IMR-90 (cell line): ENCODE measurements at regions not wholly inside any gene's neighbourhood (a gene's known extent, or its start where the extent isn't known, plus 50 kb on each side); places are given as distances from the start of the nearest gene placed in this dataset.

Experiments
- ATAC-seq: fragments of 200-7000 bp; cut with Tn5 transposase; 2 replicates; pipeline ENCODE4 v1.9.1; 2020; ENCODE audit warnings: low read depth, mild to moderate bottlenecking, moderate library complexity
- BruUV-seq: library from RNA; stranded (reverse); fragments of 400-500 nt; replicated peaks from 2 replicates; lab custom pipeline; 2021; lab: Mats Ljungman, UMichigan
- CTCF ChIA-PET: fragments of 300-600 bp; formaldehyde crosslinking; extraction: SDS; loops from one replicate; lab custom pipeline; 2021; ENCODE audit warnings: antibody characterized with exemption; lab: Yijun Ruan, JAX
- POLR2A ChIA-PET: fragments of 300-600 bp; sonication (Branson Sonifier 250); formaldehyde crosslinking; loops from one replicate; lab custom pipeline; 2022; ENCODE audit warnings: antibody characterized with exemption; ENCODE audit not compliant: unreplicated experiment; lab: Charles Lee
- DNase-seq: peaks from one replicate; pipeline ENCODE4 v3.0.0; 2013
- H2AFZ ChIP-seq: replicated peaks from 2 replicates; pipeline ENCODE3; 2013; ENCODE audit warnings: low read length, mild to moderate bottlenecking; ENCODE audit not compliant: poor library complexity
- H2AK5ac ChIP-seq: 2 replicates; pipeline ENCODE4 v1.6.1; 2013; ENCODE audit warnings: low read depth, low read length, inconsistent platforms
- H2AK9ac ChIP-seq: replicated peaks from 2 replicates; pipeline ENCODE3; 2013; ENCODE audit warnings: mild to moderate bottlenecking, low read depth, low read length, moderate library complexity; ENCODE audit not compliant: poor library complexity
- H2BK120ac ChIP-seq: 2 replicates; pipeline ENCODE4 v1.6.1; 2013; ENCODE audit warnings: low read depth, low read length, inconsistent platforms
- H2BK15ac ChIP-seq: 3 replicates; pipeline ENCODE4 v1.6.1; 2013; ENCODE audit warnings: low read depth, low read length, inconsistent platforms
- H2BK20ac ChIP-seq: 2 replicates; pipeline ENCODE4 v1.6.1; 2013; ENCODE audit warnings: low read depth, mild to moderate bottlenecking, inconsistent platforms, low read length, moderate library complexity
- H2BK5ac ChIP-seq: 2 replicates; pipeline ENCODE4 v1.6.1; 2013; ENCODE audit warnings: mild to moderate bottlenecking, low read depth, low read length, inconsistent platforms; ENCODE audit not compliant: poor library complexity, severe bottlenecking
- H3K14ac ChIP-seq: replicated peaks from 2 replicates; pipeline ENCODE4 v1.6.1; 2013; ENCODE audit warnings: low read depth, low read length, inconsistent platforms
- H3K18ac ChIP-seq: 2 replicates; pipeline ENCODE4 v1.6.1; 2013; ENCODE audit warnings: low read depth, low read length, control low read depth
- H3K23ac ChIP-seq: 2 replicates; pipeline ENCODE4 v1.6.1; 2013; ENCODE audit warnings: low read depth, low read length, inconsistent platforms
- H3K27ac ChIP-seq: 2 replicates; pipeline ENCODE4 v1.5.1; 2013; ENCODE audit warnings: mild to moderate bottlenecking, control low read depth, low read length; ENCODE audit not compliant: insufficient read depth
- H3K27me3 ChIP-seq: 2 replicates; pipeline ENCODE4 v1.6.1; 2013; ENCODE audit warnings: low read length; ENCODE audit not compliant: control insufficient read depth, insufficient read depth
- H3K36me3 ChIP-seq: 2 replicates; pipeline ENCODE4 v1.6.1; 2013; ENCODE audit warnings: low read length, mixed read lengths; ENCODE audit not compliant: control insufficient read depth, insufficient read depth
- H3K4ac ChIP-seq: 2 replicates; pipeline ENCODE4 v1.6.1; 2013; ENCODE audit warnings: low read depth, low read length, inconsistent platforms
- H3K4me1 ChIP-seq: 2 replicates; pipeline ENCODE4 v1.6.1; 2013; ENCODE audit warnings: low read length, mixed read lengths; ENCODE audit not compliant: control insufficient read depth, insufficient read depth
- H3K4me2 ChIP-seq: 2 replicates; pipeline ENCODE4 v1.6.1; 2013; ENCODE audit warnings: low read depth, mild to moderate bottlenecking, control low read depth, low read length, moderate library complexity
- H3K4me3 ChIP-seq: 2 replicates; pipeline ENCODE4 v1.5.1; 2013; ENCODE audit warnings: low read depth, mild to moderate bottlenecking, control low read depth, low read length, moderate library complexity; ENCODE audit not compliant: insufficient read depth
- H3K56ac ChIP-seq: 2 replicates; pipeline ENCODE4 v1.6.1; 2013; ENCODE audit warnings: low read length, inconsistent platforms; ENCODE audit not compliant: insufficient read depth; ENCODE audit errors: extremely low read depth
- H3K79me1 ChIP-seq, 2 experiments: 2 replicates each; pipeline ENCODE4 v1.6.1; 2013; ENCODE audit warnings: low read length in 2 of 2, inconsistent platforms in 1 of 2, low read depth in 1 of 2
- H3K9ac ChIP-seq: 2 replicates; pipeline ENCODE4 v1.6.1; 2013; ENCODE audit warnings: low read depth, low read length, control low read depth
- H3K9me1 ChIP-seq: 2 replicates; pipeline ENCODE4 v1.6.1; 2013; ENCODE audit warnings: low read length, inconsistent platforms; ENCODE audit not compliant: insufficient read depth
- H3K9me3 ChIP-seq: 2 replicates; pipeline ENCODE4 v1.6.1; 2013; ENCODE audit warnings: low read length; ENCODE audit not compliant: control insufficient read depth, insufficient read depth
- H4K20me1 ChIP-seq: 2 replicates; pipeline ENCODE4 v1.6.1; 2013; ENCODE audit warnings: low read length, inconsistent platforms; ENCODE audit not compliant: insufficient read depth
- H4K5ac ChIP-seq: 2 replicates; pipeline ENCODE4 v1.6.1; 2013; ENCODE audit warnings: mild to moderate bottlenecking, low read depth, low read length, control low read depth
- H4K8ac ChIP-seq, 2 experiments: 2 replicates each; pipeline ENCODE4 v1.6.1; 2013; ENCODE audit warnings: low read depth in 2 of 2, low read length in 2 of 2, control low read depth in 1 of 2, inconsistent platforms in 1 of 2
- H4K91ac ChIP-seq: 2 replicates; pipeline ENCODE4 v1.6.1; 2013; ENCODE audit warnings: low read depth, low read length, inconsistent platforms; ENCODE audit not compliant: insufficient read depth
- BHLHE40 ChIP-seq: fragments of 150-350 bp; IDR thresholded peaks from 2 replicates; pipeline ENCODE4 v1.6.1; 2016; ENCODE audit warnings: mild to moderate bottlenecking, low read depth, low read length
- CEBPB ChIP-seq: IDR thresholded peaks from 2 replicates; pipeline ENCODE4 v1.6.1; 2012; ENCODE audit warnings: low read depth, low read length, improper control_type of control experiment
- CHD1 ChIP-seq: IDR thresholded peaks from 2 replicates; pipeline ENCODE4 v1.6.1; 2012; ENCODE audit warnings: low read depth, low read length, improper control_type of control experiment
- FOS ChIP-seq: fragments of 150-350 bp; IDR thresholded peaks from 2 replicates; pipeline ENCODE4 v1.6.1; 2016; ENCODE audit warnings: low read depth, low read length
- MAFK ChIP-seq: IDR thresholded peaks from 2 replicates; pipeline ENCODE4 v1.6.1; 2012; ENCODE audit warnings: low read depth, low read length, improper control_type of control experiment
- MAZ ChIP-seq: IDR thresholded peaks from 2 replicates; pipeline ENCODE4 v1.6.1; 2012; ENCODE audit warnings: low read depth, mild to moderate bottlenecking, low read length, improper control_type of control experiment, moderate library complexity, borderline replicate concordance
- MXI1 ChIP-seq: IDR thresholded peaks from 2 replicates; pipeline ENCODE4 v1.6.1; 2012; ENCODE audit warnings: low read depth, mild to moderate bottlenecking, low read length, moderate library complexity, borderline replicate concordance
- NFE2L2 ChIP-seq: fragments of 150-350 bp; IDR thresholded peaks from 2 replicates; pipeline ENCODE4 v1.6.1; 2016; ENCODE audit warnings: low read depth, mild to moderate bottlenecking, low read length
- POLR2A ChIP-seq: IDR thresholded peaks from 2 replicates; pipeline ENCODE4 v1.6.1; 2012; ENCODE audit warnings: mild to moderate bottlenecking, low read depth, low read length
- RAD21 ChIP-seq: IDR thresholded peaks from 2 replicates; pipeline ENCODE4 v1.6.1; 2012; ENCODE audit warnings: low read length, improper control_type of control experiment
- RCOR1 ChIP-seq: IDR thresholded peaks from 2 replicates; pipeline ENCODE4 v1.6.1; 2012; ENCODE audit warnings: mild to moderate bottlenecking, low read length, improper control_type of control experiment; ENCODE audit not compliant: insufficient replicate concordance
- RFX5 ChIP-seq: IDR thresholded peaks from 2 replicates; pipeline ENCODE4 v1.8.0; 2012; ENCODE audit warnings: low read depth, mild to moderate bottlenecking, low read length, moderate library complexity
- SMC3 ChIP-seq: fragments of 150-350 bp; IDR thresholded peaks from 2 replicates; pipeline ENCODE4 v1.6.1; 2016; ENCODE audit warnings: low read depth, mild to moderate bottlenecking, antibody characterized with exemption, low read length, moderate library complexity
- WGBS, 2 experiments: methylation state at CpG; one replicate each; pipeline versions ENCODE4 v1.1.5 to v1.1.7; 2013; ENCODE audit warnings: missing lambda C conversion rate in 2 of 2; ENCODE audit not compliant: insufficient read length in 1 of 2; ENCODE audit errors: extremely low coverage in 2 of 2; 5-methylcytosine and 5-hydroxymethylcytosine counted together
- dilution Hi-C: fragments of 300-500 bp; cut with HindIII; formaldehyde crosslinking; loops from one replicate; pipeline ENCODE4 v1.14.3; 2018; ENCODE audit warnings: low sequenced_read_pairs; ENCODE audit not compliant: unreplicated experiment
- in situ Hi-C: fragments of 300-500 bp; cut with MboI; formaldehyde crosslinking; loops from 3 replicates; pipeline ENCODE4 v1.14.3; 2019; ENCODE audit warnings: low sequenced_read_pairs, inconsistent platforms, mixed read lengths
- intact Hi-C: fragments of 100-400 bp; cut with micrococcal nuclease; formaldehyde crosslinking; loops from 2 replicates; pipeline ENCODE4 v1.10.0; 2022
- TF ChIP-seq, protein P1 (sequence below): conservative IDR thresholded peaks from 2 replicates; pipeline ENCODE4 v1.5.1; 2012; ENCODE audit warnings: mild to moderate bottlenecking, low read depth, low read length, improper control_type of control experiment
- TF ChIP-seq, protein P2 (sequence below): fragments of 150-350 bp; IDR thresholded peaks from 2 replicates; pipeline ENCODE4 v1.6.1; 2017; ENCODE audit warnings: mild to moderate bottlenecking, antibody characterized with exemption, low read length, low read depth
- TF ChIP-seq, protein P3 (sequence below): fragments of 150-350 bp; IDR thresholded peaks from 2 replicates; pipeline ENCODE4 v1.6.1; 2016; ENCODE audit warnings: low read depth, mild to moderate bottlenecking, low read length, moderate library complexity, borderline replicate concordance

DNA sequence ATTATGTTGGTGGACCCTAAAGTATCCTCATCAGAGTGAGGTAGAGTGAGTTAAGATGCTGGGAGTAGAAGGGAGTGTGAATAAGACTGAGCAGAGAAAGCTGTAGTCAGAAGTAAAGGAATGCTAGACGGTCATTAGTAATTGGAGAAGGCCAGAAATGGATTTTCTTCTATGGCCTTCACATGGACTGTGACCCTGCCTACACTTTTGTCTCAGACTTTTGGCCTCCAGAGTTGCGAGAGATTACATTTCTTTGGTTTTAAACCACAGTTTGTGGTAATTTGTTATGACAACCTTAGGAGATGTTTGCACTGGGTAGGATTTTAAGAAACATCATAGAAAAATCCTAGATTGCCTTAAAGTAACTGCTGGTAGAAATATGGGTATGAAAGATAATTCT is 1267.7 kb upstream of the TMEFF2 start:
- no peak overlapping the region for H2BK120ac ChIP-seq
- CTCF ChIA-PET, result no interaction called here
- H4K8ac ChIP-seq, result no peak overlapping the region
- no peak overlapping the region for H2BK20ac ChIP-seq
- no peaks in the 10 kb centered on the region for H4K20me1 ChIP-seq
- H3K79me1 ChIP-seq, result no peaks in the 10 kb centered on the region
- no peak overlapping the region for H3K23ac ChIP-seq
- no peak overlapping the region for H3K4me2 ChIP-seq
- no peak overlapping the region for H2AFZ ChIP-seq
- H3K27me3 ChIP-seq, result no peaks in the 10 kb centered on the region
- H3K4me3 ChIP-seq, result no peak overlapping the region
- no peak overlapping the region for H4K5ac ChIP-seq
- no TSS peak for BruUV-seq
- no peak overlapping the region for H4K91ac ChIP-seq
- in situ Hi-C loops, result no loop called here
- H3K9me1 ChIP-seq, result no peaks in the 10 kb centered on the region
- no peak overlapping the region for H2AK5ac ChIP-seq
- no peak overlapping the region for H3K14ac ChIP-seq
- no peaks in the 10 kb centered on the region for H3K4me1 ChIP-seq
- H2AK9ac ChIP-seq, result no peak overlapping the region
- WGBS, 2 experiments, result 20% methylated on average over 1 of the region's 2 CpGs; no CpG with 5 or more reads in 1 of the 2 experiments
- H3K27ac ChIP-seq, result no peak overlapping the region
- H2BK15ac ChIP-seq, result no peak overlapping the region
- no peak for DNase-seq
- H3K9ac ChIP-seq, result no peak overlapping the region
- ATAC-seq, result no peak
- TF ChIP-seq POLR2A (no peak), MAFK (no peak), CHD1 (no peak), RAD21 (no peak), BHLHE40 (no peak), CEBPB (no peak), RFX5 (no peak), MXI1 (no peak), FOS (no peak), RCOR1 (no peak), MAZ (no peak), SMC3 (no peak), NFE2L2 (no peak)
- TF ChIP-seq, protein P1, sequence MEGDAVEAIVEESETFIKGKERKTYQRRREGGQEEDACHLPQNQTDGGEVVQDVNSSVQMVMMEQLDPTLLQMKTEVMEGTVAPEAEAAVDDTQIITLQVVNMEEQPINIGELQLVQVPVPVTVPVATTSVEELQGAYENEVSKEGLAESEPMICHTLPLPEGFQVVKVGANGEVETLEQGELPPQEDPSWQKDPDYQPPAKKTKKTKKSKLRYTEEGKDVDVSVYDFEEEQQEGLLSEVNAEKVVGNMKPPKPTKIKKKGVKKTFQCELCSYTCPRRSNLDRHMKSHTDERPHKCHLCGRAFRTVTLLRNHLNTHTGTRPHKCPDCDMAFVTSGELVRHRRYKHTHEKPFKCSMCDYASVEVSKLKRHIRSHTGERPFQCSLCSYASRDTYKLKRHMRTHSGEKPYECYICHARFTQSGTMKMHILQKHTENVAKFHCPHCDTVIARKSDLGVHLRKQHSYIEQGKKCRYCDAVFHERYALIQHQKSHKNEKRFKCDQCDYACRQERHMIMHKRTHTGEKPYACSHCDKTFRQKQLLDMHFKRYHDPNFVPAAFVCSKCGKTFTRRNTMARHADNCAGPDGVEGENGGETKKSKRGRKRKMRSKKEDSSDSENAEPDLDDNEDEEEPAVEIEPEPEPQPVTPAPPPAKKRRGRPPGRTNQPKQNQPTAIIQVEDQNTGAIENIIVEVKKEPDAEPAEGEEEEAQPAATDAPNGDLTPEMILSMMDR, result no peak
- TF ChIP-seq, protein P2, sequence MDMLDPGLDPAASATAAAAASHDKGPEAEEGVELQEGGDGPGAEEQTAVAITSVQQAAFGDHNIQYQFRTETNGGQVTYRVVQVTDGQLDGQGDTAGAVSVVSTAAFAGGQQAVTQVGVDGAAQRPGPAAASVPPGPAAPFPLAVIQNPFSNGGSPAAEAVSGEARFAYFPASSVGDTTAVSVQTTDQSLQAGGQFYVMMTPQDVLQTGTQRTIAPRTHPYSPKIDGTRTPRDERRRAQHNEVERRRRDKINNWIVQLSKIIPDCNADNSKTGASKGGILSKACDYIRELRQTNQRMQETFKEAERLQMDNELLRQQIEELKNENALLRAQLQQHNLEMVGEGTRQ, result no peak
- TF ChIP-seq, protein P3, sequence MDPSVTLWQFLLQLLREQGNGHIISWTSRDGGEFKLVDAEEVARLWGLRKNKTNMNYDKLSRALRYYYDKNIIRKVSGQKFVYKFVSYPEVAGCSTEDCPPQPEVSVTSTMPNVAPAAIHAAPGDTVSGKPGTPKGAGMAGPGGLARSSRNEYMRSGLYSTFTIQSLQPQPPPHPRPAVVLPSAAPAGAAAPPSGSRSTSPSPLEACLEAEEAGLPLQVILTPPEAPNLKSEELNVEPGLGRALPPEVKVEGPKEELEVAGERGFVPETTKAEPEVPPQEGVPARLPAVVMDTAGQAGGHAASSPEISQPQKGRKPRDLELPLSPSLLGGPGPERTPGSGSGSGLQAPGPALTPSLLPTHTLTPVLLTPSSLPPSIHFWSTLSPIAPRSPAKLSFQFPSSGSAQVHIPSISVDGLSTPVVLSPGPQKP, result no peak
- no peak overlapping the region for H2BK5ac ChIP-seq
- POLR2A ChIA-PET, result no interaction called here
- H3K36me3 ChIP-seq, result no peaks in the 10 kb centered on the region
- no peak overlapping the region for H3K56ac ChIP-seq
- intact Hi-C loops, result no loop called here
- H3K9me3 ChIP-seq, result peaks cover 5% of the 10 kb centered on the region
- no peak overlapping the region for H3K18ac ChIP-seq
- H3K4ac ChIP-seq, result no peak overlapping the region
- dilution Hi-C loops, result no loop called here
